Neural cell (in vitro differentiated cells): ENCODE measurements at regions not wholly inside any gene's neighbourhood (a gene's known extent, or its start where the extent isn't known, plus 50 kb on each side); places are given as distances from the start of the nearest gene placed in this dataset.

Experiments
- EP300 ChIP-seq: fragments of 450-650 bp; conservative IDR thresholded peaks from 2 replicates; pipeline ENCODE4 v1.6.1; 2014; ENCODE audit warnings: antibody characterized with exemption, mild to moderate bottlenecking, moderate library complexity; ENCODE audit not compliant: poor library complexity, severe bottlenecking
- EZH2 ChIP-seq: fragments of 200-600, 300-800 bp; shearing (Covaris generic), sonication (generic); IDR thresholded peaks from 2 replicates; pipeline ENCODE4 v1.6.1; 2014; ENCODE audit warnings: antibody characterized with exemption, low read length, borderline replicate concordance, mild to moderate bottlenecking; ENCODE audit not compliant: insufficient read depth, poor library complexity, severe bottlenecking
- MXI1 ChIP-seq: fragments of 450-650 bp; conservative IDR thresholded peaks from 2 replicates; pipeline ENCODE4 v1.6.1; 2014; ENCODE audit warnings: antibody characterized with exemption, mild to moderate bottlenecking; ENCODE audit not compliant: poor library complexity, severe bottlenecking
- POLR2AphosphoS5 ChIP-seq: IDR thresholded peaks from 2 replicates; pipeline ENCODE4 v1.6.1; 2012
- RAD21 ChIP-seq: fragments of 450-650 bp; conservative IDR thresholded peaks from 2 replicates; pipeline ENCODE4 v1.6.1; 2014; ENCODE audit warnings: antibody characterized with exemption, mild to moderate bottlenecking, moderate library complexity
- SMC3 ChIP-seq: fragments of 450-650 bp; conservative IDR thresholded peaks from 2 replicates; pipeline ENCODE4 v1.6.1; 2014; ENCODE audit warnings: antibody characterized with exemption, mild to moderate bottlenecking, moderate library complexity; ENCODE audit not compliant: poor library complexity
- TAF1 ChIP-seq: IDR thresholded peaks from 2 replicates; pipeline ENCODE4 v1.6.1; 2012; ENCODE audit warnings: low read depth
- TF ChIP-seq, protein P1 (sequence below): fragments of 450-650 bp; IDR thresholded peaks from 2 replicates; pipeline ENCODE4 v1.5.1; 2014; ENCODE audit warnings: antibody characterized with exemption, mild to moderate bottlenecking, moderate library complexity; ENCODE audit not compliant: poor library complexity, severe bottlenecking

GRCh38 chr1:56436912-56437417, 142.4 kb downstream of the PLPP3 start:
- TF ChIP-seq POLR2AphosphoS5 (no peak), TAF1 (no peak), MXI1 (no peak), SMC3 (no peak), EZH2 (no peak), EP300 (no peak), RAD21 (no peak)
- TF ChIP-seq, protein P1, sequence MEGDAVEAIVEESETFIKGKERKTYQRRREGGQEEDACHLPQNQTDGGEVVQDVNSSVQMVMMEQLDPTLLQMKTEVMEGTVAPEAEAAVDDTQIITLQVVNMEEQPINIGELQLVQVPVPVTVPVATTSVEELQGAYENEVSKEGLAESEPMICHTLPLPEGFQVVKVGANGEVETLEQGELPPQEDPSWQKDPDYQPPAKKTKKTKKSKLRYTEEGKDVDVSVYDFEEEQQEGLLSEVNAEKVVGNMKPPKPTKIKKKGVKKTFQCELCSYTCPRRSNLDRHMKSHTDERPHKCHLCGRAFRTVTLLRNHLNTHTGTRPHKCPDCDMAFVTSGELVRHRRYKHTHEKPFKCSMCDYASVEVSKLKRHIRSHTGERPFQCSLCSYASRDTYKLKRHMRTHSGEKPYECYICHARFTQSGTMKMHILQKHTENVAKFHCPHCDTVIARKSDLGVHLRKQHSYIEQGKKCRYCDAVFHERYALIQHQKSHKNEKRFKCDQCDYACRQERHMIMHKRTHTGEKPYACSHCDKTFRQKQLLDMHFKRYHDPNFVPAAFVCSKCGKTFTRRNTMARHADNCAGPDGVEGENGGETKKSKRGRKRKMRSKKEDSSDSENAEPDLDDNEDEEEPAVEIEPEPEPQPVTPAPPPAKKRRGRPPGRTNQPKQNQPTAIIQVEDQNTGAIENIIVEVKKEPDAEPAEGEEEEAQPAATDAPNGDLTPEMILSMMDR, result no peak
